ENCODE measurements at regions not wholly inside any gene's neighbourhood (a gene's known extent, or its start where the extent isn't known, plus 50 kb on each side); places are given as distances from the start of the nearest gene placed in this dataset.

DNA sequence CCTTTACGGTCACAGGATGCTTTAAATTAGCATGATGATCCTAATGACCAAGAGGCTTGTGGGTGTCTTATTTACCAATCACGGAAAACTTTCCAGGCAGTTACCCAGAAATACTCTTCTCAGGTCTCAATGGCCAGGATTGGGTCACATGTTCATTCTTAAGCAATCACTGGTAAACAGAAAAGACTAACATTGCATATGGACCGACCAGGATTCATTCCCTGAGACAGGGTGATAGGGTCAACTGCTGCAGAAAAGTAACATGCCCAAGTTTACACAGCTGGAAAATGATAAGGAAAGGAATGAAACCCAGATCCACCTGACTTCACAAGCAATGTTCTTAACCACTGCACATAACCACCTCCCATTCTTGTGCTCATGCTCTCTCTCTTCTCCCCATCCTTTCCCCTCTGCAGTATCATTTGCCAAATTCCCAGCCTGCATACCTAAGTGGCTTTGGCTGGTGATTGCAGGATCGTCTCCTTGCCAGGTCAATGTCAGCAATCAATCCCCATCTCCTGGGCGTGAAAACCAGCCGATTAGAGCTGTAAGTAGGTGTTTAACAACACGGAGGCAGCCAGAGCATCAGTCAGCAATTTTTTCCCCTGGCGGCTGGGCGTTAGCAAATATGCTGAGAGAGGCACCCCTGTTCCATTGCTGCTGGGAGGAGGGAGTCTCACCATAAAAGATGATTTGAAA lies 219.4 kb downstream of the NMUR2 start:
- TF ChIP-seq POLR2A (IDR thresholded peaks at IDR 0.05): no peak
- TF ChIP-seq EP300 (IDR thresholded peaks at IDR 0.05): no peak
- TF ChIP-seq, protein P1, sequence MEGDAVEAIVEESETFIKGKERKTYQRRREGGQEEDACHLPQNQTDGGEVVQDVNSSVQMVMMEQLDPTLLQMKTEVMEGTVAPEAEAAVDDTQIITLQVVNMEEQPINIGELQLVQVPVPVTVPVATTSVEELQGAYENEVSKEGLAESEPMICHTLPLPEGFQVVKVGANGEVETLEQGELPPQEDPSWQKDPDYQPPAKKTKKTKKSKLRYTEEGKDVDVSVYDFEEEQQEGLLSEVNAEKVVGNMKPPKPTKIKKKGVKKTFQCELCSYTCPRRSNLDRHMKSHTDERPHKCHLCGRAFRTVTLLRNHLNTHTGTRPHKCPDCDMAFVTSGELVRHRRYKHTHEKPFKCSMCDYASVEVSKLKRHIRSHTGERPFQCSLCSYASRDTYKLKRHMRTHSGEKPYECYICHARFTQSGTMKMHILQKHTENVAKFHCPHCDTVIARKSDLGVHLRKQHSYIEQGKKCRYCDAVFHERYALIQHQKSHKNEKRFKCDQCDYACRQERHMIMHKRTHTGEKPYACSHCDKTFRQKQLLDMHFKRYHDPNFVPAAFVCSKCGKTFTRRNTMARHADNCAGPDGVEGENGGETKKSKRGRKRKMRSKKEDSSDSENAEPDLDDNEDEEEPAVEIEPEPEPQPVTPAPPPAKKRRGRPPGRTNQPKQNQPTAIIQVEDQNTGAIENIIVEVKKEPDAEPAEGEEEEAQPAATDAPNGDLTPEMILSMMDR (IDR thresholded peaks at IDR 0.05): no peak
- TF ChIP-seq POLR2AphosphoS5 (IDR thresholded peaks at IDR 0.05): no peak
- 33 to 37% methylated on average over 2 to 8 of the region's 9 CpGs for WGBS, 2 donors (ENCODE audit: low coverage in 1 of 2)
- no peak overlapping the region for H3K4me3 ChIP-seq
- no peak overlapping the region for H3K27ac ChIP-seq
- H3K27me3 ChIP-seq: no peaks in the 10 kb centered on the region
- ATAC-seq: no peak
- no peaks in the 10 kb centered on the region for H3K4me1 ChIP-seq
- no peaks in the 10 kb centered on the region for H3K9me3 ChIP-seq
- H3K36me3 ChIP-seq: no peaks in the 10 kb centered on the region

DNA sequence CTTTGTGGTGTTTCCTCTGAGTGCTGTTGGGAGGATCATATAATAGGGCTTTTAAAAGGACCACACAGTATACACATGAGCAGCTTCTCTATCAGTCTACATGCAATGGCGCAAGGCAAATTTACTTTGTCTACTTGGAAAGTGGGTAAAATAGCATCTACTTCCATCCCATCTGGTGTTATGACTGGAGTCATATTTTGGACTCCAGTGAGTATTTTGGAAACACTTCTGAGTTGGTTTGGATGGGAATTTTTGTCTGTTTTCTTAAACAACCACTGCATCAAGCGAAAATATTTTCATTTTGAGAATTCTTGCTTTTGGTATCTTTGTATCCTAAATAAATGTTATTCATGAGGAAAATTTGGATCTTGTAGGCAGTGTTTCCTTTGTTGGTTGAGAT lies 220.8 kb downstream of the NMUR2 start:
- no peak overlapping the region for H3K4me3 ChIP-seq
- H3K36me3 ChIP-seq: no peaks in the 10 kb centered on the region
- H3K27me3 ChIP-seq: no peaks in the 10 kb centered on the region
- no peaks in the 10 kb centered on the region for H3K4me1 ChIP-seq
- peaks cover 0 to 8% (median 0%) of the 10 kb centered on the region in 3 donors for H3K9me3 ChIP-seq
- ATAC-seq: no peak
- TF ChIP-seq POLR2A (IDR thresholded peaks at IDR 0.05) (no peak), POLR2AphosphoS5 (IDR thresholded peaks at IDR 0.05) (no peak)
- H3K27ac ChIP-seq: no peak overlapping the region
- WGBS, 2 donors (ENCODE audit: low coverage in 1 of 2): 71 to 100% methylated on average over 2 of the region's 2 CpGs

DNA sequence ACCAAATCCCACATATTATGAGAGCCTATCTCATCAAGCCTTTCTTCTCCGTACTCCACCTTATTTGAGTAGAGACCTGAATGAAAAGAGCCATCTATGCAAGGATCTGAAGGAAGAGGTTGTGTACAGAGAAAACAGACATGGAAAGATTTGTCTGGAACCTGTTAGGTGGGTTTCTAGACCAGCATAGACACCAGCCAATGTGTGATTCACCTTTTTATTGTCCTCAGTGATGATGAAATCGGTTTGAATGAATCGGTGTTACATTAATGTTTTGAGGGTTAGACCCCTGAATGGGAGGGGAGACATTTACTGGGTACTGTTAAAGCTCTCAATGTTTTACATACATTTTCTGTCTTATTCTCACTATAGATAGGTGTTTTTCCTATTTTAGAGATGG lies 223.6 kb downstream of the NMUR2 start:
- no peak overlapping the region for H3K27ac ChIP-seq
- H3K36me3 ChIP-seq: no peaks in the 10 kb centered on the region
- WGBS, 2 donors (ENCODE audit: low coverage in 1 of 2): 70 to 83% methylated on average over 3 of the region's 3 CpGs
- peaks cover 0 to 8% (median 0%) of the 10 kb centered on the region in 3 donors for H3K9me3 ChIP-seq
- no peak for ATAC-seq
- H3K4me3 ChIP-seq: no peak overlapping the region
- no peak for TF ChIP-seq POLR2AphosphoS5 (IDR thresholded peaks at IDR 0.05)
- TF ChIP-seq, protein P1 (IDR thresholded peaks at IDR 0.05): no peak
- TF ChIP-seq POLR2A (IDR thresholded peaks at IDR 0.05): no peak
- no peak for TF ChIP-seq EP300 (IDR thresholded peaks at IDR 0.05)
- H3K27me3 ChIP-seq: no peaks in the 10 kb centered on the region
- no peaks in the 10 kb centered on the region for H3K4me1 ChIP-seq

DNA sequence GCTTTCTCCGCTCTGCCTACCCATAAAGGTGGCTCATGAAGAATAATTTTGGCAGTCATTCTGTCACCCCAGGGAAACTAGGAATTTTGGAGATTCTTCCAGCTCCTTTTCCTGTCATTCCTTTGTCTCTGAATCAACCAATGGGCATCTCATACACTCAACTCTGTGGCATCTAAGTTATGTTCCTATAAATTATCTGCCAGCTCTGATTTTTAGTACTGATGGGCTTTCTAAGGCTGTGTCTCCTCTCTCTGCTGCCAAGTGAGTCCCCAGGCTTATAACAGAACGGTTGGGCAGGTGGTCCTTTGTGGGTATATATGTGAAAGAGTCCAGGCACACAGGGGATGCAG lies 226.8 kb downstream of the NMUR2 start:
- WGBS, 2 donors (ENCODE audit: low coverage in 1 of 2): 50 to 80% methylated on average over 1 to 2 of the region's 2 CpGs
- no peaks in the 10 kb centered on the region for H3K27me3 ChIP-seq
- H3K27ac ChIP-seq: no peak overlapping the region
- no peaks in the 10 kb centered on the region for H3K36me3 ChIP-seq
- H3K4me3 ChIP-seq: no peak overlapping the region
- TF ChIP-seq, protein P1 (IDR thresholded peaks at IDR 0.05): no peak
- H3K9me3 ChIP-seq: peaks cover 0 to 8% (median 0%) of the 10 kb centered on the region in 3 donors
- no peak for ATAC-seq
- no peaks in the 10 kb centered on the region for H3K4me1 ChIP-seq

DNA sequence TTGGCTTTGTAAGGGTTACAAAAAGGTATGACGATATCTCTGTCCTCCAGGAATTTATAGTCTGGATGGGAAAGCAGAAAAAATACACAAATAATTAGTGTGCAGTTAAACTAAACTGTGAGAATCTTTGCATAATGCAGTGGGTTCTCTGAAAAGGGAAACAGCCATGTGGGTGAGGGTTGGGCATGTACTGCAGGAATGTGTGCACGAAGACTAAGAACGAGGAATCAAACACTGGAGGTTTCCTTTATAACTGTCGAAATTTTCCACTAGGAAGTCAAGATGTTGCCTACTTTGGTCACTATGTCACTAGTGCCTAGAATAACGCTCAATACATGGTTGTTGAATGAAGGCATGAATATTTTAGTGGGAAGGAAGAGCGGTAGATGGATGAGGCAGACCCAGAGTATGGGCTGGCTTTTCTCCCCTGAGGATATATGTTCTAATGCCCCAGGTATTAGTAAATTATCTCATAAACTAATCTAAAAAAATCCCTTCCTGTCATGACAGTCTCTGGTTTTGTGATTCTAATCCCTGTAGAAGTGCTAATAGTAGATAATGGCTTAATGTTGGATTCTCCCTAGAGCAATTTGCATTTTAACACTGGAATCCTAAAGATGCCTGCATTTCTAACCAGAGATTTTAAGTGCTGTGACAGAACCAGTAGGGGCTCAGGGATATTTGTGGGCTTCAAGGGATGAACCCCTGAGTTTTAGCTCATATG lies 227.3 kb downstream of the NMUR2 start:
- no peaks in the 10 kb centered on the region for H3K36me3 ChIP-seq

More for the DNA sequence above, 227.3 kb downstream of the NMUR2 start:
- no peak for TF ChIP-seq POLR2A (IDR thresholded peaks at IDR 0.05)
- TF ChIP-seq POLR2AphosphoS5 (IDR thresholded peaks at IDR 0.05): no peak
- TF ChIP-seq, protein P1 (IDR thresholded peaks at IDR 0.05): no peak
- TF ChIP-seq EP300 (IDR thresholded peaks at IDR 0.05): no peak
- no peaks in the 10 kb centered on the region for H3K4me1 ChIP-seq
- peaks cover 0 to 8% (median 0%) of the 10 kb centered on the region in 3 donors for H3K9me3 ChIP-seq
- WGBS, 2 donors (ENCODE audit: low coverage in 1 of 2): 61 to 83% methylated on average over 5 to 6 of the region's 6 CpGs
- no peak overlapping the region for H3K27ac ChIP-seq
- H3K27me3 ChIP-seq: no peaks in the 10 kb centered on the region
- H3K4me3 ChIP-seq: no peak overlapping the region
- ATAC-seq: no peak

Measured in gastroesophageal sphincter (tissue), 4 donors.